ENCODE measurements at regions not wholly inside any gene's neighbourhood (a gene's known extent, or its start where the extent isn't known, plus 50 kb on each side); places are given as distances from the start of the nearest gene placed in this dataset.

GRCh38 chr10:9023206-9023605, 968.7 kb downstream of the GATA3 start:
- no peak for FAIRE-seq
- BruUV-seq (replicated peaks), result no TSS peak

More at GRCh38 chr10:9023206-9023605, 968.7 kb downstream of the GATA3 start:
- Histone ChIP-seq H3K27me3 (replicated peaks in 1 of 2; ENCODE audit: control insufficient read depth in 2 of 2, insufficient read depth in 2 of 2, low read length in 1 of 2) (no peaks in the 10 kb centered on the region), H3K36me3 (ENCODE audit: control insufficient read depth in 2 of 2, insufficient read depth in 2 of 2, low read length in 1 of 2) (no peaks in the 10 kb centered on the region), H3K79me2 (ENCODE audit: control insufficient read depth, insufficient read depth, low read length) (no peaks in the 10 kb centered on the region), H3K4me2 (ENCODE audit: control insufficient read depth, insufficient read depth) (no peak overlapping the region), H3K4me3 (no peak overlapping the region), H4K20me1 (ENCODE audit: control insufficient read depth, insufficient read depth) (no peaks in the 10 kb centered on the region), H3K4me1 (ENCODE audit: control insufficient read depth, insufficient read depth, low read length) (no peaks in the 10 kb centered on the region), H2AFZ (ENCODE audit: control insufficient read depth, low read depth, low read length) (no peak overlapping the region), H3K9ac (ENCODE audit: control insufficient read depth, insufficient read depth, low read length) (no peak overlapping the region), H3K27ac (ENCODE audit: control insufficient read depth, insufficient read depth) (no peak overlapping the region), H3K9me3 (replicated peaks; ENCODE audit: control insufficient read depth, insufficient read depth, low read length) (no peaks in the 10 kb centered on the region)
- ChIA-PET CTCF (no interaction called here), RAD21 (ENCODE audit: unreplicated experiment) (no interaction called here), POLR2A (no interaction called here), SMC1A (ENCODE audit: uncharacterized antibody, unreplicated experiment) (no interaction called here)
- ATAC-seq (no peak), DNase-seq (ENCODE audit: low read depth, low spot score) (no peak)
- no peak for TF ChIP-seq ZNF384 (IDR thresholded peaks at IDR 0.05; ENCODE audit: borderline replicate concordance, low read depth, low read length)
- no peak for TF ChIP-seq BACH1 (IDR thresholded peaks at IDR 0.05; ENCODE audit: borderline replicate concordance)
- TF ChIP-seq PKNOX1 (IDR thresholded peaks at IDR 0.05), result no peak
- TF ChIP-seq MEF2B (IDR thresholded peaks at IDR 0.05; ENCODE audit: partially characterized antibody, poor library complexity, severe bottlenecking), result no peak
- TF ChIP-seq TCF7 (IDR thresholded peaks at IDR 0.05; ENCODE audit: borderline replicate concordance), result no peak
- TF ChIP-seq MTA2 (IDR thresholded peaks at IDR 0.05; ENCODE audit: low read depth), result no peak
- TF ChIP-seq ZNF592 (IDR thresholded peaks at IDR 0.05), result no peak
- in situ Hi-C loops (cut with MboI) (no loop called here), intact Hi-C loops (cut with micrococcal nuclease; ENCODE audit: unreplicated experiment) (no loop called here)
- 0% methylated on average over 3 of the region's 3 CpGs for WGBS (ENCODE audit: insufficient coverage, insufficient replicate concordance, low lambda C conversion rate, missing lambda C conversion rate)
